ENCODE measurements at regions not wholly inside any gene's neighbourhood (a gene's known extent, or its start where the extent isn't known, plus 50 kb on each side); places are given as distances from the start of the nearest gene placed in this dataset.
"Not testable (repeated sequence)": the region's sequence is repeated elsewhere in the genome, so short reads cannot be mapped to it uniquely, and the experiment has no call there.

DNA sequence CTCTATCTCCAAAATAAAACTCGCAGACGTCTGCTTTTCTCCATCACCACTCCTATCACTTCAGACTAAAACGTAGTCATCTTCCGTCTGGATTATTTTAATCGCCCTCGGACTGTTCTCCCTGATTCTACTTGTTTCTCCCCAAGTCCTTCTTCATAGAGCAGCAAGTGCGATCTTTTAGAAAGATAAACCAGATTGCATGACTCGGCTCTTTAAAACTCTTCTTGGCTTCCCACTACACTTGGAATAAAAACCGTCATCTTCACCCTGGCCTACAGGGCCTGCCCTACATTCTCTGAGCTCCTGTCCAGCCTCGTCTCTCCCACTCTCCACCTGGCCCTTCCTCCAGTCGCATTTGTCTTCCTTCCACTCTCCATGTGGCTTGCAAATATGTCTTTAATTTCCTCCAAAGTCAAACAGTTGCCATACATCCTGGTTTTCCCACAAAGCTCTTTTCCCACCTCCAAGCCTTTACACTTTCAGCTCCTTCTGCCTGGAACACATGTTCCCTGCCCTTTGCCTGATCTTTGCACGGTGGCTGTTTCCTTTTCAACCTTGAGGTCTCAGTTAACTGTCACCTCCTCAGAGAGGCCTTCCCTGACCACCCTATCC, 70.5 kb upstream of the DHX40 start:
- DNase-seq, result no peak

DNA sequence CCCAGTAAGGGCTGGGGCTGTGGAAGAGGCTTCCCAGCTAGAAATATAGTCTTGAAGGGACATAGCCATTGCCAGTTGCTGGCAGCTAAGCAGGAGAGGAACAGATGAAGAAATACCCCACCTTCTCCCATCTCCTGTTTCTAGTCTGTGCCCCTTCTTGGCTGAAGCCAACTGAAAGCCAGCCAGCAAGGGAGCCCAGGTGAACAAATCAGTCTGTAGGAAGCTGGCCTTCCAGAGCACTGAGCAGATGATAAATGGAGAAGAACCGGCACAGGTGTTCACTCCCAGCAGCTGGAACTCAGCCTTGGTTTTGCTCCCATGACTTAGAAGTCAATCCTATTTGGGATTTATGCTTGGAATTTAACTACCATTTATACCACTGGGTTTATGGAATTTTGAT, 69.2 kb upstream of the DHX40 start:
- no peak for DNase-seq

DNA sequence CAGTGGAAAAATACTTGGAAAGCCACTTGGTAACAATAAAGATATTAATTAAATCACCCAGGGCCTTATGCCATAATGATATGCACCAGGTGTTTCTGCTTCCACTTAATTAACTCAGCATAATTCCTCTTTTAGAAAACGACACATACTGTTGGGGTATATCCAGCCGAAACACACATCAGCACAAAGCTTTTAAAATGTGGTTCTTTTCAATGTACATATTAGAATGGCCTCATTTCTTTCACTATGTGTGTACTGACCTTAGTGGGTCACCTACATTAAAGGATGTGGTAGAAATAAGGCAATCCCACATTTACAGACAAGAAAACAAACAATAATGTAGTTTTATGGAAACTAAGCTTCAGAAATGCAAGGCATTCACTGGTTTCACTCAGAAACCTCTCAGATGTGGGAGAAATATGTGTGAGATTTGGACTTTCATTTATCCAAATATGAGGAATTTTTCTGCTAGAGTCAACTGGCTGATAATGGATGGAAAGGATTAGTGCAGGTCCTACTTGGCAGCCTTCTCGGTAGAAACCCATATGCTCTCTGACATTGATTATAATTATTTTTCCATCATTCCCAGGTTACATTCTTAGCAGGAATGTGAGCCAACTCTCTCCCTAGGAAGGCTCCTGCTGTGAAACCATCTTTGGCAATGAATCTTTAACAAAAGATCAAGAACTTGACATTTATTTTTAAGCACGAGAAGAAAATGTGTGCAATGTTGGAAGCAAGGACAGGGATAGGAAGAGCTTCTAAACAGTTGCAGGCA, 66.7 kb upstream of the DHX40 start:
- peak in 1 of 3 experiments; percentile 60 for DNase-seq

DNA sequence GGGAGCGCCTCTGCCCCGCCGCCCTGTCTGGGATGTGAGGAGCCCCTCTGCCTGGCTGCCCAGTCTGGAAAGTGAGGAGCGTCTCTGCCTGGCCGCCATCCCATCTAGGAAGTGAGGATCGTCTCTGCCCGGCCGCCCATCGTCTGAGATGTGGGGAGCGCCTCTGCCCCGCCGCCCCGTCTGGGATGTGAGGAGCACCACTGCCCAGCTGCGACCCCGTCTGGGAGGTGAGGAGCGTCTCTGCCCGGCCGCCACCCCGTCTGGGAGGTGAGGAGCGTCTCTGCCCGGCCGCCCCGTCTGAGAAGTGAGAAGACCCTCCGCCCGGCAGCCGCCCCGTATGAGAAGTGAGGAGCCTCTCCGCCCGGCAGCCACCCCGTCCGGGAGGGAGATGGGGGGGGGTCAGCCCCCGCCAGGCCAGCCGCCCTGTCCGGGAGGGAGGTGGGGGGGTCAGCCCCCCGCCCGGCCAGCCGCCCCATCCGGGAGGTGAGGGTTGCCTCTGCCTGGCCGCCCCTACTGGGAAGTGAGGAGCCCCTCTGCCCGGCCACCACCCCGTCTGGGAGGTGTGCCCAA, 65.2 kb upstream of the DHX40 start:
- DNase-seq, result not testable (repeated sequence)

DNA sequence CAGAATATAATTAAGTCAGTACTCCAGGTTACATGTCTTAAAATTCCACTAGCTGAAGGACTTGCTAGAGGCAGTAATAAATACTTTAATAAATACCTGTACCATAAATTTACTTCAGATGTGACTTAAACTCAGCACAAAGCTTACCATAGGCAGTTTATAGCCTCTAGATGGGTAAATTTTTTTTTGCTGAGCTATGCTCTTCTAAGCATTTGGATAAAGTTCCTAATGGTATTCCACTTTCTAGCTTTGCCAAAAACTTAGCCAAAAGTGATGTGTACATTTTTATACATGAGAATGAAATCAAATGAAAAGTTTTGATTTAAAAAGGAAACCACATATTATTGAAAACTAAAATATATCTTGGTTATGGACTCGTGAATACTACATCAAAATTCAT, 63.7 kb upstream of the DHX40 start:
- DNase-seq, result no peak

DNA sequence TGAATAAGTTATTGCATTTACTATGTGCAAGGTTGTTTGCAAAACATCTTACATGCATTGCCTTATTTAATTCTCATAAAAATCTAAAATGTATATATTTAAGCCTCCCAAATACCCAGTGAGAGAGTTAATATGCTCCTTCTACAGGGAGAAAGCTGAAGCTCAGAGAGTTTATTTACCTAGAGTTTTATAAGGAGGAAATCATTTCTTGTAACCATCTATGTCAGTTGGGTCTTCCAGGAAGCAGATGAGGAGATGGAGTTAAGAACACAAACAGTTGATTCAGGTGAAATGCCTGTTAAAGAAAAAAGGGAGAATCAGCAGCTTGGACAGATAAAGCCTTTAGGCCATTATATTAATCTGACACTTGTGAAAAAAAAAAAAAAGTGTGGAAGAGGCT, 62.6 kb upstream of the DHX40 start:
- DNase-seq, result no peak

DNA sequence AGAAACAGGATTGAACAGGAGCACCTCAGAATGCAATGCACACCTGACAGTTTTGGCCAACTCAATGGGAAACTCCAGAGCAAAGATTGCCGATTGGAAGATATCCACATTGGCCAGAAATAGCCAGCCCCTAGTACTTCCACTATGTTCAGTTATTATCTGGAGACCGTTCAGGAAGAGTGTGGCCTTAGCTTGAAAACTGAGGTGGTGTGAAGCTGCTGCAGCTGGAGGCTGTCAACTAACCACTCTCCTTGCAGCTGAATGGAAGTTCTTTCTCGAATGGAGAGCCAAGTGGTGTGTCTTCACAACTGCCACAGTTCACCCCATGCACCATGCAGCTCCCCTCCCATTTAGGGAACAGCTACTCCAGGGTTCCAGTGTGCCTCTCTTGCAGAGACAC, 61.9 kb upstream of the DHX40 start:
- DNase-seq, result no peak

DNA sequence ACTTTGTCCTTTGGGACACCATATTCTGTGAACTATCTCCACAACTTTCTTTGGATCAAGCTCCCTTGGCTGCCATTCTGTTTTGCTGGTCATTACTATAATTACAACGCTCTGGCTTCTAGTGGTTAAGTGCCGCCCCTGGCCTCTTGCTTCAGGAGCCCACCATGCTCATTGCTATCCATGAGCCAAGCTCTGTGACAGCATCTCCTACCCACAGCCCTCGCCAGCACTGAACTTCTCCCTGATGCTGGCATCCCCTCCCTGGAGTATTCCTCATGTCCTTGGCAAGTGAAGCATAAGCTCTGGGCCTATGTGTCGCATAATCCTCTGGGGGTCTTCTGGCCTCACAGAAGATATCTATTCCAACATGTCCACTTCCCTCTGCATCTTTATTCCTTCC, 60.6 kb upstream of the DHX40 start:
- DNase-seq, result no peak

DNA sequence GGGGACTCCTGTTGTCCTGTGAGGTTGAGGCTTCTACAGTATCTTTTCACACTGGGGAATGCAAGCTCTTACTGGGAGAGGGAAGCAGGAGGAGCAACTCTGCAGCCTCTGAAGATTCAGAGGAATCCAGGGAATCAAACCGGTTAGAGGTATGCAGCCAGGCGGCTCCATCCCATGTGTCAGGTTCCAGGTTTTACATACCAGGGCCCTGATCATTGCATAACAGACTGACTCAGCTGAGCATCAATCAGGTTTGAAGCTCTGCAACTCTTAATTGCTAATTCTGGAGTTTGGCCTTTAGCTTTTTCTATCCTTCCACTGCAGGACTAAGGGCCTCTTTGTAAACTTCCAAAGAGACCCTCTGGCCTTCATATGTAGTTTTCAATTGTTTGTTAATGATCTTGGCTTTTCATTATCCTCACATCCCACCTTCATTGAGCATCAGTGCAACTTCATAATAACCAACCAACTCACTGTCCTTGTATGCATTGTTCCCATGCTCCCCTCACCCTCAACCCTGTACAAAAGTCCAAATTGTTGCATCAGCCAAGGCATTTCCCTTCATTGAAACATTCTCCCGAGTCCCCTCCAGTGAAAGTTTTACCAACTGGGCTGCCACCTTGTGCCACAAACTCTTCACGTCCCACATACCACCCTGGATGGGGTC, 59.7 kb upstream of the DHX40 start:
- DNase-seq, result no peak

DNA sequence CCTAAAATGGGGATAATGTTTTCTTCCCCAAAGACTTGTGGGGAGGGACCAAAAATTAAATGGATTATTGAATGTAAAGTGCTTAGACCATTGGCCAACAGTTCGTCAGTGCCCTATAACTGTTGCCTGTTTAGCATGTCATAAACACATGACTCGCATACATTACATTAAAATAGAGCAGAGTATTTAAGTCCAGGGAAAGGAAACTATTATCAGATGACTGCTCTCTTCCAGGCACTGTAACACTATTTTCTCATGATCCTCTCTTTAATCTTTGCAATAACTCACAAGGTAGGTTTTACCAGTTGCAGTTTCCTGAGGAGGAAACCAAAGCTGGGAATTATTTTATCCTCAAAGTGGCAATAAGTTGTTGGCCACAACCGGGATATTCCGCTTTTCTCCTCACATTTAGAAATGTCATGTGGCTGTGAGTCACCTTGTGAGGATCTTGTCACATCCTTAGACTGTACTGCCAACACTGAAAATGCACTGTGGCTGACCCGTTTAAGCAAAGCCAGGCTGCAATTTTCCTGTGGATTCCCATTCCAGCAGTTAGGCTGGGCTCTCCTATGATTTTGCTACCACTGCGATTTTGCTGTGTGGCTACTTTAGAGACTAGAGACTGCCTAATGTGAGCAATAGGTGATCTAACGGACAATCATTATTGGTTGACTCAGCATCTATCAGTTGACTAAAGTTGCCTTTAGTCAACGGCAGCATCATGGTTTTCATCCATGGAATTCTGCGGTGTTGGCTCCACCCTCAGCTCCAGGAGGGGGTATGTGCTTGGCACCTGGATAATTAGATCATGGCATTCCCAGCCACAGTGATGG, 58.3 kb upstream of the DHX40 start:
- DNase-seq, result no peak

DNA sequence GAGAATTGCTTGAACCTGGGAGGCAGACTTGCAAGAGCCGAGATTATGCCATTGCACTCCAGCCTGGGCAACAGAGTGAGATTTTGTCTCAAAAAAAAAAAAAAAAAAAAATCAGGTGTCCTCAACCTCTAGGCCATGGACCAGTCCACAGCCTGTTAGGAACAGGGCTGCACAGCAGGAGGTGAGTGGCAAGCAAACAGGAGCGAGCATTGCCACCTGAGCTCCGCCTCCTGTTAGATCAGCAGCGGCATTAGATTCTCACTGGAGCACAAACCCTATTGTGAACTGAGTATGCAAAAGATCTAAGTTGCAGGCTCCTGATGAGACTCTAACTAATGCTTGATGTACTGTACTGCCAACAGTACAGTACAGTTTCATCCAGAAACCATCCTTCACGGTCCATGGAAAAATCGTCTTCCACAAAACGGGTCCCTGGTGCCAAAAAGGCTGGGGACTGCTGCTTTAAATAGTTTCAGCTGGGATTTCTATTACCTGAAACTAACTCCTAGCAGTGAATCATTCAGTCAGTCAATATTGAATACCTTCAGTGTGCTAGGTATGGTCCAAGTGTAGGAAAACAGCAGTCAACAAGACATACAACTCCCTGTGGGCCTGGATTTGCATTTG, 56.3 kb upstream of the DHX40 start:
- peak in 2 of 3 experiments; percentile 34 to 39 for DNase-seq

DNA sequence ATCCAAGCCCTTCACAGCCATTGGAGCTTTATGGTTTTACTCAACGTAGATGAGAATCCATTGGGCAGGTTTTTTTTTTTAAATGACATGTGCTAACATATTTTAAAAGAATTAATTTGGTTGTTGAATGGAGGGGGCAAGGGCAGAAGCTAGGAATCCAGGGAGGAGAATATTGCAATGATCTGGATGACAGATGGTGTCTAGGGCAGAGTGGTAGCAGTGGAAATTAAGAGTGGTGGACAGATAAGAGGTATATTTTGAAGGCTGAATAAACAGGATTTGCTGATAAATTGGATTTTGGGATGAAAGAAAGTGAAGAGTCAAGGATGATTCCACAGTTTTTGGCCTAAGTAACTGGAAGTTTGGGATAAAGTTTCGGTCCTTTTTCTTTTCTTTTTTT, 54.8 kb upstream of the DHX40 start:
- DNase-seq, result no peak

DNA sequence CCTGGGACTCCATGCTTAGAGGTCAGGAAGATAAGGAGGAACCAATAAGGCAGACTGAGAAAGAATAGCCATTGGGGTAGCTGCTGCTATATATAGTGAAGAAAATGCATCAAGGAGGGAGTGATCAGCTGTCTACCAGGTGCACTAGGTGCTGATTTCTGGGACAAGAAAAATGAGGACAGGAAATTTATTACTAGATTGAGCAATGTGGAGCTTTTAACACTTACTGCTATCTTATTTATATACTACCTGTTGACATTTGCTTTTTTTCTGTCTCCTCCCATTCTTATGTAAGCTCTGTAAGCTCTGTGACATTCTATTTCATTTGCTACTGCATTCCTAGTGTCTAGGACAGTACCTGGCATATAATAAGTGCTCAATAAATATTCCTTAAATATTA, 53.7 kb upstream of the DHX40 start:
- DNase-seq, result no peak

DNA sequence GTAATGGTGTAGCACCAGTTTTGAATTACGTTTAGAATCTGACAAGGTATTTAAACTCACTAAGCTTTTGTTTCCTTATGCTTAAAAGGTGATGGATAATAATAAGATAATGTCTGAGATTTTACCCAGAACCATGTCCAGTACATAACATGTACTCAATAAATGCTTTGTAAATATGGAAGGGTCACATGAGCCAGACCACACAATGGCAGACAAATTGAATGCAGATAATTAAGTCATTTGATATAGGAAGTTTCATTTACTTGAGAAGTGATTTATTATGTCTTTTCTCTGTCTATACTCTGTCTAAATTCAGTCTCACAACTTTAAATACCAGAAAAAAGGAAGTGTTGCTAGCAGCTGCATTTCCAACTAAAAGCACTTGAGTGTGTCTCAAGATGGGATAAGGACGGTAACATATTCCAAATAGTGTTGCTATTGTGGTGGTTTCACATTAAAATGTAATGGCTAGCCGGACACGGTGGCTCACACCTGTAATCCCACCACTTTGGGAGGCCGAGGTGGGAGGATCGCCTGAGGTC, 52.5 kb upstream of the DHX40 start:
- DNase-seq, result peak in 2 of 3 experiments; percentile 11 to 63

DNA sequence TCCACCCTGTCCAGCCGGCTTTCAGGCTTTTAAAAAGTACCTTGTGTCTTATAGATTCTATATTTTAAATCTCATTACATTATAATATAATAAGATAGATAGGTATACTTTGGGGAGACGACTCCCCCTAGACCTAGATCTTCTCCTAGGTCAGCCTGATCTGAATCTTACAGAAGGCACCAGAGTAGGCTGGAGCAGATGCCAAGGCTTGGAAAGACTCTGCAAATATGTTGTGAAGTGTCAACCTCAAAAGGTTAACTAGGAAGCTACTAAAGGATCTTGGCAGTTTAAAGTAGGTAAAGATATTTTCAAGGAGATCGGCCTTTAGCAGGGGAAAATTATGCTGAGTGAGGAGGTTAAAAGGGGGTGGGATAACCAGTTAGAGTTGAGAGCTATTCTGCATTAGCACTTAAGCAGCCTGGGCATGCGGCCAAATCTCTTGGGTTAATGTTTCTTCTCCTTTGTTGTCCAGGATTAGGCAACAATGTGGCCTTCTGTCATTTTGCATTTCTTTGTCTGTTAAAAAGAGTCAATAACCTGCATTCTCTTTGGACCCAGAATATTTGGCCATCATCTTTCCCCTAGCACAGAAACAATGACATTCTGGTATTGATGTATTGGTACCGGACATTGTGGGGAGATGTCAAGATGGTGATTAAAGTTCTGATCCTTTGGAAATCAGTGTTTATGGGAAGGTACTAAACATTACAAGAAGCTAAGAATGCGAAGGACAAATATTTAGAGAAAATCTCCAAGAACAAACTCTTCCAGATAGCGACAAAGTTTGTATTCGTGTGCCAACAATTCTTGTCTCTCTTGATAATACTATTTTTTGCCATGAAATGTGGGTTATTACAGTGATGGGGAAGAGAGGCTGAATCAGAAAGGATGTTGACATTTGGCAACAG, 51.2 kb upstream of the DHX40 start:
- peak; percentile 88 to 99 (median 98) for DNase-seq

All from NCI-H1417 (cell line).